B cell (primary cell): ENCODE measurements at regions not wholly inside any gene's neighbourhood (a gene's known extent, or its start where the extent isn't known, plus 50 kb on each side); places are given as distances from the start of the nearest gene placed in this dataset.

Experiments
- ATAC-seq: fragments of 200-7000 bp; cut with Tn5 transposase; one replicate; pipeline ENCODE4 v1.10.0; 2021; ENCODE audit warnings: low read depth, mild to moderate bottlenecking, moderate number of reproducible peaks, moderate library complexity
- CTCF ChIA-PET: fragments of 350-600 bp; sonication (Branson Sonifier 250); formaldehyde crosslinking; loops from one replicate; lab custom pipeline; 2021; ENCODE audit warnings: antibody characterized with exemption, inconsistent platforms; lab: Charles Lee
- POLR2A ChIA-PET: fragments of 350-600 bp; sonication (Branson Sonifier 250); formaldehyde crosslinking; loops from one replicate; lab custom pipeline; 2021; ENCODE audit warnings: antibody characterized with exemption; lab: Charles Lee
- DNase-seq: peaks from one replicate; pipeline ENCODE4 v3.0.0; 2013
- H2AFZ ChIP-seq: 2 replicates; pipeline ENCODE4 v1.6.1; 2012; ENCODE audit warnings: mild to moderate bottlenecking, low read depth, low read length; ENCODE audit not compliant: insufficient read depth, poor library complexity, severe bottlenecking
- H3K27ac ChIP-seq, 2 donors: 1 replicate in 1 of 2; 2 replicates in 1 of 2; pipeline ENCODE4 v1.5.1; 2012 to 2013; ENCODE audit warnings: low read length in 2 of 2, mild to moderate bottlenecking in 2 of 2, moderate library complexity in 1 of 2
- H3K27me3 ChIP-seq, 4 experiments: fragments of 200-600 bp in 1 of 4; sonication (generic) in 1 of 4; replicated peaks in 1 of 4; 1 replicate in 2 of 4; 2 replicates in 2 of 4; pipeline versions ENCODE4 v1.6.1 to v1.7.0; 2013 to 2016; ENCODE audit warnings: low read length in 3 of 4, mild to moderate bottlenecking in 2 of 4, mixed read lengths in 1 of 4, moderate library complexity in 1 of 4; ENCODE audit not compliant: insufficient read depth in 4 of 4, control insufficient read depth in 3 of 4; ENCODE audit errors: control extremely low read depth in 1 of 4
- H3K36me3 ChIP-seq, 2 experiments: replicated peaks in 1 of 2; 1 replicate in 1 of 2; 2 replicates in 1 of 2; pipeline versions ENCODE4 v1.6.1 to v1.7.1; 2013; ENCODE audit warnings: low read length in 1 of 2; ENCODE audit not compliant: insufficient read depth in 2 of 2, control insufficient read depth in 1 of 2; ENCODE audit errors: control extremely low read depth in 1 of 2, extremely low read depth in 1 of 2
- H3K4me1 ChIP-seq, 2 donors: fragments of 200-600 bp in 1 of 2; sonication (generic) in 1 of 2; 1 replicate in 1 of 2; 2 replicates in 1 of 2; pipeline versions ENCODE4 v1.5.1 to v1.6.1; 2013 to 2017; ENCODE audit warnings: low read length in 2 of 2; ENCODE audit not compliant: control insufficient read depth in 2 of 2, insufficient read depth in 2 of 2
- H3K4me2 ChIP-seq: replicated peaks from 2 replicates; pipeline ENCODE3; 2012; ENCODE audit warnings: mild to moderate bottlenecking, low read depth, low read length; ENCODE audit not compliant: poor library complexity, severe bottlenecking
- H3K4me3 ChIP-seq, 5 experiments: fragments of 200-600 bp in 1 of 5; sonication (generic) in 1 of 5; 1 replicate in 3 of 5; 2 replicates in 2 of 5; pipeline versions ENCODE4 v1.5.1 to v1.7.0; 2011 to 2016; ENCODE audit warnings: low read length in 4 of 5, mild to moderate bottlenecking in 4 of 5, low read depth in 2 of 5, control low read depth in 1 of 5, moderate library complexity in 1 of 5; ENCODE audit not compliant: insufficient read depth in 1 of 5; ENCODE audit errors: control extremely low read depth in 1 of 5, extremely low read depth in 1 of 5
- H3K79me2 ChIP-seq: fragments of 200-600 bp; sonication (generic); one replicate; pipeline ENCODE4 v1.6.0; 2016; ENCODE audit warnings: low read length; ENCODE audit not compliant: control insufficient read depth, insufficient read depth
- H3K9ac ChIP-seq: fragments of 200-600 bp; sonication (generic); 2 replicates; pipeline ENCODE4 v1.6.1; 2017; ENCODE audit warnings: mild to moderate bottlenecking, low read length, moderate library complexity
- H3K9me3 ChIP-seq, 3 donors: one replicate each; pipeline versions ENCODE4 v1.6.1 to v1.7.1; 2013; ENCODE audit warnings: low read length in 2 of 3; ENCODE audit not compliant: control insufficient read depth in 2 of 3, insufficient read depth in 1 of 3; ENCODE audit errors: control extremely low read depth in 1 of 3
- H4K20me1 ChIP-seq: 2 replicates; pipeline ENCODE4 v1.6.0; 2012; ENCODE audit warnings: mild to moderate bottlenecking, low read length; ENCODE audit not compliant: insufficient read depth, control insufficient read depth, poor library complexity, severe bottlenecking
- H3K27ac Mint-ChIP-seq: one replicate; pipeline ENCODE4 v1.8.0; 2021; ENCODE audit warnings: mixed read lengths
- H3K27me3 Mint-ChIP-seq: one replicate; pipeline ENCODE4 v1.8.0; 2021; ENCODE audit warnings: mixed read lengths
- H3K4me1 Mint-ChIP-seq: one replicate; pipeline ENCODE4 v1.8.0; 2021; ENCODE audit warnings: mixed read lengths
- H3K4me3 Mint-ChIP-seq: one replicate; pipeline ENCODE4 v1.8.0; 2021; ENCODE audit warnings: mixed read lengths
- H3K9me3 Mint-ChIP-seq: one replicate; pipeline ENCODE4 v1.8.0; 2022; ENCODE audit warnings: mixed read lengths; ENCODE audit not compliant: insufficient read depth
- CTCF ChIP-seq: fragments of 200-600 bp; IDR thresholded peaks from one replicate; pipeline ENCODE4 v1.8.0; 2022; ENCODE audit warnings: antibody characterized with exemption, mild to moderate bottlenecking
- EZH2 ChIP-seq: IDR thresholded peaks from 2 replicates; pipeline ENCODE4 v1.6.1; 2012; ENCODE audit warnings: borderline replicate concordance, low read depth, mild to moderate bottlenecking, moderate library complexity, low read length; ENCODE audit not compliant: insufficient read depth, poor library complexity, severe bottlenecking
- WGBS: methylation state at CpG from one replicate; pipeline ENCODE4 v1.1.5; 2013; ENCODE audit warnings: missing lambda C conversion rate; ENCODE audit not compliant: insufficient coverage; 5-methylcytosine and 5-hydroxymethylcytosine counted together
- intact Hi-C: fragments of 100-400 bp; cut with micrococcal nuclease; formaldehyde crosslinking; loops from one replicate; pipeline ENCODE4 v1.10.0; 2022

- Histone ChIP-seq H3K9ac (no peak overlapping the region), H4K20me1 (no peaks in the 10 kb centered on the region), H3K27ac (no peak overlapping the region), H3K4me1 (peaks cover 0 to 7% of the 10 kb centered on the region in 2 donors), H3K27me3 (no peaks in the 10 kb centered on the region), H3K9me3 (peaks cover 0 to 17% (median 0%) of the 10 kb centered on the region in 3 donors), H3K79me2 (no peaks in the 10 kb centered on the region), H3K4me2 (no peak overlapping the region), H2AFZ (no peak overlapping the region), H3K4me3 (no peak overlapping the region), H3K36me3 (no peaks in the 10 kb centered on the region)
- no CpG with 5 or more reads among the region's 3 CpGs for WGBS
- intact Hi-C loops, result no loop called here
- H3K27me3 Mint-ChIP-seq, result peaks cover 18% of the 10 kb centered on the region
- no peak for ATAC-seq
- ChIA-PET CTCF (no interaction called here), POLR2A (no interaction called here)
- TF ChIP-seq CTCF, result no peak
- TF ChIP-seq EZH2, result no peak
- H3K27ac Mint-ChIP-seq, result no peak overlapping the region
- H3K4me3 Mint-ChIP-seq, result no peak overlapping the region
- no peak for DNase-seq
- H3K9me3 Mint-ChIP-seq, result no peaks in the 10 kb centered on the region
- H3K4me1 Mint-ChIP-seq, result no peaks in the 10 kb centered on the region
Observed at GRCh38 chr20:59386809-59387208, 86.4 kb downstream of the EDN3 start.

GRCh38 chr20:59387891-59388290 lies 87.5 kb downstream of the EDN3 start:
- DNase-seq (no peak), ATAC-seq (no peak)
- Histone ChIP-seq H3K27me3 (no peaks in the 10 kb centered on the region), H3K4me3 (no peak overlapping the region), H3K4me2 (no peak overlapping the region), H4K20me1 (no peaks in the 10 kb centered on the region), H3K27ac (no peak overlapping the region), H3K4me1 (peaks cover 0 to 7% of the 10 kb centered on the region in 2 donors), H2AFZ (no peak overlapping the region), H3K79me2 (no peaks in the 10 kb centered on the region), H3K36me3 (no peaks in the 10 kb centered on the region), H3K9ac (no peak overlapping the region), H3K9me3 (peaks cover 0 to 16% (median 0%) of the 10 kb centered on the region in 3 donors)
- Mint-ChIP-seq H3K4me1 (no peaks in the 10 kb centered on the region), H3K4me3 (no peak overlapping the region), H3K9me3 (no peaks in the 10 kb centered on the region), H3K27me3 (peaks cover 18% of the 10 kb centered on the region), H3K27ac (no peak overlapping the region)
- no CpG with 5 or more reads among the region's 3 CpGs for WGBS
- ChIA-PET POLR2A (no interaction called here), CTCF (no interaction called here)
- TF ChIP-seq EZH2, result no peak
- TF ChIP-seq CTCF, result no peak
- intact Hi-C loops, result no loop called here
